GM12892 (cell line): ENCODE measurements at regions not wholly inside any gene's neighbourhood (a gene's known extent, or its start where the extent isn't known, plus 50 kb on each side); places are given as distances from the start of the nearest gene placed in this dataset.

Source experiments
- POLR2A ChIP-seq: IDR thresholded peaks from 2 replicates; pipeline ENCODE4 v1.6.1; 2011; ENCODE audit warnings: low read depth, low read length, control low read depth
- POLR2AphosphoS5 ChIP-seq: IDR thresholded peaks from 2 replicates; pipeline ENCODE4 v1.6.1; 2011; ENCODE audit warnings: low read depth, low read length, control low read depth
- TAF1 ChIP-seq: IDR thresholded peaks from 2 replicates; pipeline ENCODE4 v1.6.1; 2011; ENCODE audit warnings: low read depth, mild to moderate bottlenecking, control low read depth, low read length, borderline replicate concordance

DNA sequence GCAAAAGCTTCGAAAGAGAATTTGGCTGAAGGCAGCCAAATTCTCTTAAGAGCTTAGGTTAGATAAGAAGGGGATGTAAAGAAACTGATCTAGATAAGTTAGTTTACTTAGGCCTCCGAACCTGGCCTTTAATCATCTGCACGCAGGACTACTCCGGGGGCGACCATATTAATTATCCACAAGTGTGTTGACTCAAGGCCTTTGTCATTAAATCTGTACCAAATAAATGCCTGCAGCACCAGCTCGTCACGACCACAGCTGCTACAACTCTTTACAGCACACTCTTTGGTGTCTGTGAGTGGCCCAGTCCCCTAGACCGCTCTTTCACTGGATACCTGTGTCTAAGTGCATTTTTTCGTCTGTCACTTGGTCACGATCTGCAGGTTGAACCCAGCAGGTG is 69.8 kb upstream of the LSM8 start:
- TF ChIP-seq TAF1: no peak
- no peak for TF ChIP-seq POLR2AphosphoS5
- TF ChIP-seq POLR2A: no peak
